ENCODE measurements at regions not wholly inside any gene's neighbourhood (a gene's known extent, or its start where the extent isn't known, plus 50 kb on each side); places are given as distances from the start of the nearest gene placed in this dataset.

DNA sequence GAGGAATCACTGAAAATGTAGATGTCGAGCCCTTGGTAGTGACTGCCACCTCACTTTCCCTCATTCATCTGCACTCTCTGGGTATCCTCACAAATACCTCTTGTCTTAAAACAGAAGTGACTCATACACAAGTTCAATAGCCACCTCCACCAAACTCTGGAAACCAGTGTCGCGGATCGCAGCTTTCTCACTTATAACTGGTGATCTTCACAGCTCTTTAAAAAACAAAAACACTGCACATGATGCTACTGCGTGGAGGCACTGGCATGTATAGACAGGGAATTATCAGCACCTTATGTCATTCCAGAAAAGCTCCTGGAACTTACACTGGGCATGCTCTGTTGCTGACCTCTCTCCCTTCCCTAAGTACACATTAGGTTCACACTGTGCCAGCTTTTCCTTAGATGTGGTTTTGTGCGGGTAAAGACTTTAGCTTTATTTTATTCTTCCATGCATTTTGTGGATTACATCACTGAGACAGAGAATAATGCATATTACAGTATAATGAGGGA lies 425.5 kb upstream of the CADM1 start:
- no peaks in the 10 kb centered on the region for H3K9me3 ChIP-seq (ENCODE audit: low read length)
- H3K36me3 ChIP-seq (ENCODE audit: insufficient read depth, low read length), result no peaks in the 10 kb centered on the region
- TF ChIP-seq EZH2 (IDR thresholded peaks at IDR 0.05; ENCODE audit: borderline replicate concordance, low read length), result no peak
- TF ChIP-seq, protein P1, sequence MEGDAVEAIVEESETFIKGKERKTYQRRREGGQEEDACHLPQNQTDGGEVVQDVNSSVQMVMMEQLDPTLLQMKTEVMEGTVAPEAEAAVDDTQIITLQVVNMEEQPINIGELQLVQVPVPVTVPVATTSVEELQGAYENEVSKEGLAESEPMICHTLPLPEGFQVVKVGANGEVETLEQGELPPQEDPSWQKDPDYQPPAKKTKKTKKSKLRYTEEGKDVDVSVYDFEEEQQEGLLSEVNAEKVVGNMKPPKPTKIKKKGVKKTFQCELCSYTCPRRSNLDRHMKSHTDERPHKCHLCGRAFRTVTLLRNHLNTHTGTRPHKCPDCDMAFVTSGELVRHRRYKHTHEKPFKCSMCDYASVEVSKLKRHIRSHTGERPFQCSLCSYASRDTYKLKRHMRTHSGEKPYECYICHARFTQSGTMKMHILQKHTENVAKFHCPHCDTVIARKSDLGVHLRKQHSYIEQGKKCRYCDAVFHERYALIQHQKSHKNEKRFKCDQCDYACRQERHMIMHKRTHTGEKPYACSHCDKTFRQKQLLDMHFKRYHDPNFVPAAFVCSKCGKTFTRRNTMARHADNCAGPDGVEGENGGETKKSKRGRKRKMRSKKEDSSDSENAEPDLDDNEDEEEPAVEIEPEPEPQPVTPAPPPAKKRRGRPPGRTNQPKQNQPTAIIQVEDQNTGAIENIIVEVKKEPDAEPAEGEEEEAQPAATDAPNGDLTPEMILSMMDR (IDR thresholded peaks at IDR 0.05; ENCODE audit: low read length), result no peak
- H3K27me3 ChIP-seq (ENCODE audit: insufficient read depth, low read length), result no peaks in the 10 kb centered on the region
- H3K27ac ChIP-seq (ENCODE audit: low read depth, low read length, poor library complexity, severe bottlenecking), result no peak overlapping the region
- H3F3A ChIP-seq (ENCODE audit: insufficient read depth, low read length), result no peaks in the 10 kb centered on the region
- H3K79me2 ChIP-seq (ENCODE audit: insufficient read depth, low read length), result no peaks in the 10 kb centered on the region
- H3K4me3 ChIP-seq (ENCODE audit: low read depth, low read length, poor library complexity, severe bottlenecking), result no peak overlapping the region
- no peak overlapping the region for H3K9ac ChIP-seq (ENCODE audit: low read length)
- H2AFZ ChIP-seq (ENCODE audit: low read length), result no peak overlapping the region
- H3K9me2 ChIP-seq (ENCODE audit: low read depth, low read length), result no peaks in the 10 kb centered on the region
- no peak overlapping the region for H3K4me2 ChIP-seq (ENCODE audit: low read length)
- no peaks in the 10 kb centered on the region for H4K20me1 ChIP-seq (ENCODE audit: insufficient read depth, low read length)
- no peaks in the 10 kb centered on the region for H3K4me1 ChIP-seq (ENCODE audit: insufficient read depth, low read length, severe bottlenecking)

GRCh38 chr11:115928811-115929210 lies 424.6 kb upstream of the CADM1 start:
- no peaks in the 10 kb centered on the region for H3F3A ChIP-seq (ENCODE audit: insufficient read depth, low read length)
- no peak for TF ChIP-seq EZH2 (IDR thresholded peaks at IDR 0.05; ENCODE audit: borderline replicate concordance, low read length)
- TF ChIP-seq, protein P1 (IDR thresholded peaks at IDR 0.05; ENCODE audit: low read length), result no peak
- no peaks in the 10 kb centered on the region for H3K27me3 ChIP-seq (ENCODE audit: insufficient read depth, low read length)
- no peaks in the 10 kb centered on the region for H3K9me2 ChIP-seq (ENCODE audit: low read depth, low read length)
- no peaks in the 10 kb centered on the region for H3K9me3 ChIP-seq (ENCODE audit: low read length)
- no peaks in the 10 kb centered on the region for H3K36me3 ChIP-seq (ENCODE audit: insufficient read depth, low read length)
- no peaks in the 10 kb centered on the region for H3K79me2 ChIP-seq (ENCODE audit: insufficient read depth, low read length)
- H4K20me1 ChIP-seq (ENCODE audit: insufficient read depth, low read length), result no peaks in the 10 kb centered on the region
- no peak overlapping the region for H3K4me2 ChIP-seq (ENCODE audit: low read length)
- H3K27ac ChIP-seq (ENCODE audit: low read depth, low read length, poor library complexity, severe bottlenecking), result no peak overlapping the region
- H2AFZ ChIP-seq (ENCODE audit: low read length), result no peak overlapping the region
- no peaks in the 10 kb centered on the region for H3K4me1 ChIP-seq (ENCODE audit: insufficient read depth, low read length, severe bottlenecking)
- no peak overlapping the region for H3K4me3 ChIP-seq (ENCODE audit: low read depth, low read length, poor library complexity, severe bottlenecking)
- no peak overlapping the region for H3K9ac ChIP-seq (ENCODE audit: low read length)

DNA sequence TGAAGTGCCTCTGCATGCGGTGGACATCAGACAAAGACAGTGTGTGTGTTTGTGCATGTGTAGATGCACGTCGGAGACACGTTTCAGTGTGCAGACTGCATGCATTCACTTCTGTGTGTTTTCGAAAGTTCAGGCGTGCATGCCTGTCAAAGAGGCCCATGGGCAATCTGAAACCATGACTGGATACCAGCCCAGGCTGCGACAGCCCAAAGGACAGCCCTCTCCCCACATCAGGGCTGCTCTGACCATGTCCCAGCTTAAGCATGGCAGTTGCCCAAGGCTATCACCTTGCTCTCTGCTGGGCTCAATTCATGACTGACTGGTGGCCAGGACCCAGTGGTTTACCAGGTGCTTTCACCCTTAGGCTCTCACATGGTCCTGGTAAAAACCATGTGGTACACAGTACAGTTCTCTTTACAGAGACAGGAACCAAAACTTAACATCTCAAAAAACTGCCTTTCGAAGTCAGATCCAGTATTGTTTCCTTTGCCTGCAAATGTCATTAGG lies 423.7 kb upstream of the CADM1 start:
- Histone ChIP-seq H3K4me2 (ENCODE audit: low read length) (no peak overlapping the region), H3K27ac (ENCODE audit: low read depth, low read length, poor library complexity, severe bottlenecking) (no peak overlapping the region), H3K4me3 (ENCODE audit: low read depth, low read length, poor library complexity, severe bottlenecking) (no peak overlapping the region), H2AFZ (ENCODE audit: low read length) (no peak overlapping the region), H3K9ac (ENCODE audit: low read length) (no peak overlapping the region), H3K79me2 (ENCODE audit: insufficient read depth, low read length) (no peaks in the 10 kb centered on the region), H3K4me1 (ENCODE audit: insufficient read depth, low read length, severe bottlenecking) (no peaks in the 10 kb centered on the region), H3K27me3 (ENCODE audit: insufficient read depth, low read length) (no peaks in the 10 kb centered on the region), H3K9me3 (ENCODE audit: low read length) (no peaks in the 10 kb centered on the region), H3F3A (ENCODE audit: insufficient read depth, low read length) (no peaks in the 10 kb centered on the region), H3K9me2 (ENCODE audit: low read depth, low read length) (no peaks in the 10 kb centered on the region), H3K36me3 (ENCODE audit: insufficient read depth, low read length) (no peaks in the 10 kb centered on the region), H4K20me1 (ENCODE audit: insufficient read depth, low read length) (no peaks in the 10 kb centered on the region)
- TF ChIP-seq, protein P1 (IDR thresholded peaks at IDR 0.05; ENCODE audit: low read length), result no peak
- TF ChIP-seq EZH2 (IDR thresholded peaks at IDR 0.05; ENCODE audit: borderline replicate concordance, low read length), result no peak

All from OCI-LY1 (cell line).